ENCODE measurements at regions not wholly inside any gene's neighbourhood (a gene's known extent, or its start where the extent isn't known, plus 50 kb on each side); places are given as distances from the start of the nearest gene placed in this dataset.
A peak's percentile ranks its signal among the peaks of the same experiment; 100 is the strongest.
"Not testable (repeated sequence)": the region's sequence is repeated elsewhere in the genome, so short reads cannot be mapped to it uniquely, and the experiment has no call there.

GRCh38 chr6:127406722-127407121, 52.5 kb downstream of the KIAA0408 start:
- not testable (repeated sequence) for DNase-seq

GRCh38 chr6:127406122-127406521, 53.1 kb downstream of the KIAA0408 start:
- no peak for DNase-seq

- DNase-seq = no peak
Observed at GRCh38 chr6:127404594-127405178, 54.5 kb downstream of the KIAA0408 start.

GRCh38 chr6:127404133-127404532, 55.1 kb downstream of the KIAA0408 start:
- DNase-seq = no peak

GRCh38 chr6:127403636-127404035, 55.6 kb downstream of the KIAA0408 start:
- no peak for DNase-seq

- no peak for DNase-seq
Observed at GRCh38 chr6:127402890-127403617, 56.1 kb downstream of the KIAA0408 start.

- DNase-seq = no peak
Observed at GRCh38 chr6:127397729-127398630, 54.6 kb upstream of the ECHDC1 start.

- DNase-seq = peak; percentile 16
Observed at GRCh38 chr6:127397171-127397597, 53.8 kb upstream of the ECHDC1 start.

All from NCI-H2107 (cell line).